Muscle layer of duodenum (tissue), 2 donors: ENCODE measurements at regions not wholly inside any gene's neighbourhood (a gene's known extent, or its start where the extent isn't known, plus 50 kb on each side); places are given as distances from the start of the nearest gene placed in this dataset.

Experiments
- H3K27ac ChIP-seq: one replicate; pipeline ENCODE4 v1.7.0; 2013; ENCODE audit warnings: mild to moderate bottlenecking, low read length
- H3K27me3 ChIP-seq: one replicate; pipeline ENCODE4 v1.7.0; 2013; ENCODE audit warnings: low read depth, mild to moderate bottlenecking, control low read depth, low read length
- H3K36me3 ChIP-seq, 2 donors: one replicate each; pipeline ENCODE4 v1.7.0; 2013; ENCODE audit warnings: low read length in 2 of 2, control low read depth in 1 of 2, mild to moderate bottlenecking in 1 of 2; ENCODE audit not compliant: insufficient read depth in 2 of 2, control insufficient read depth in 1 of 2
- H3K4me1 ChIP-seq, 2 donors: one replicate each; pipeline ENCODE4 v1.7.0; 2013; ENCODE audit warnings: low read length in 2 of 2, mild to moderate bottlenecking in 2 of 2, control low read depth in 1 of 2, moderate library complexity in 1 of 2; ENCODE audit not compliant: insufficient read depth in 2 of 2, control insufficient read depth in 1 of 2
- H3K4me3 ChIP-seq, 2 donors: one replicate each; pipeline ENCODE4 v1.7.0; 2013; ENCODE audit warnings: low read length in 2 of 2, low read depth in 1 of 2, mild to moderate bottlenecking in 1 of 2
- H3K9me3 ChIP-seq, 2 donors: one replicate each; pipeline ENCODE4 v1.7.0; 2013; ENCODE audit warnings: low read length in 2 of 2, control low read depth in 1 of 2, mild to moderate bottlenecking in 1 of 2; ENCODE audit not compliant: control insufficient read depth in 1 of 2
- donor health status: healthy.

- H3K9me3 ChIP-seq = no peaks in the 10 kb centered on the region
- H3K4me3 ChIP-seq = no peak overlapping the region
- H3K36me3 ChIP-seq = no peaks in the 10 kb centered on the region
- no peak overlapping the region for H3K27ac ChIP-seq
- H3K27me3 ChIP-seq = no peaks in the 10 kb centered on the region
- H3K4me1 ChIP-seq = no peaks in the 10 kb centered on the region
Observed at GRCh38 chr15:91522605-91523332, 330.7 kb upstream of the SLCO3A1 start.

DNA sequence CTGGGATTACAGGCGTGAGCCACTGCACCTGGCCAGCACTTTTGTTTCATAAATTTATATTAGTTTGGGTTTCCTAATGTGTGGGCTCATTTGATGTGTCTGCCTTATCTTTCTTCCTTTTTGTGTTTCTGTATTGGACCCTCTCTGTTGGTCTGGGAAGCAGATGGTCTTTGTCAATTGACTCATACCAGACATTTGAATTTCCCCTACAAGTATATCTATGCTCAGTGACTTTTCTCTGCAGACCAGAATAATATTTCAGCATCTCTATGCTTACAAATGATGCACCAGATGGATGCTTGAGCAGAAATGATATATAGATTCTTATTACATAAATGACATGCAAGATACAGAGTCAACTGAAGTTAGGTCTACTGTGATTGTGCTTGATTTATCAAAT lies 329.9 kb upstream of the SLCO3A1 start:
- H3K27me3 ChIP-seq = no peaks in the 10 kb centered on the region
- H3K4me3 ChIP-seq = no peak overlapping the region
- H3K9me3 ChIP-seq = no peaks in the 10 kb centered on the region
- no peak overlapping the region for H3K27ac ChIP-seq
- no peaks in the 10 kb centered on the region for H3K36me3 ChIP-seq
- H3K4me1 ChIP-seq = no peaks in the 10 kb centered on the region

DNA sequence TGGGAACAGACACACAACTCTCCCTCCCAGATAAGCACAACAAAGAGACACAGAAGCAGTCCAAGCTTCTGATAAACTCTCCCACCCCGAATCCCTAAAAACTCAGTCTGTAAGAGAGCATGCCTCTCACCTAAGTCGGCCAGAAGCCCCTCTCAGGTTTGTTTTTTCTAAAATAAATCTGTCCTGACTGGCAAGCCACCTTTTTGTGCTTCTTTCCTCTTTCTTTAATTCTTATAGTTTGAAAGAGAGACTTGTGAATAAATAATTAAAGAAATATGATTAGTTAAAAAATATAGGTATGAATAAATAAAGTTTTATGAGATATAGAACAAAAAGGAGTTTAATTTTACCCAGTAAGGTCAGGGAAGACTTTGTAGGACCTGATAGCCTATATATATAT lies 329.0 kb upstream of the SLCO3A1 start:
- Histone ChIP-seq H3K9me3 (no peaks in the 10 kb centered on the region), H3K36me3 (no peaks in the 10 kb centered on the region), H3K27me3 (no peaks in the 10 kb centered on the region), H3K4me1 (no peaks in the 10 kb centered on the region), H3K27ac (no peak overlapping the region), H3K4me3 (no peak overlapping the region)

GRCh38 chr15:91525751-91526150 lies 327.8 kb upstream of the SLCO3A1 start:
- no peak overlapping the region for H3K27ac ChIP-seq
- no peaks in the 10 kb centered on the region for H3K4me1 ChIP-seq
- no peaks in the 10 kb centered on the region for H3K36me3 ChIP-seq
- no peak overlapping the region for H3K4me3 ChIP-seq
- H3K27me3 ChIP-seq = no peaks in the 10 kb centered on the region
- H3K9me3 ChIP-seq = no peaks in the 10 kb centered on the region

DNA sequence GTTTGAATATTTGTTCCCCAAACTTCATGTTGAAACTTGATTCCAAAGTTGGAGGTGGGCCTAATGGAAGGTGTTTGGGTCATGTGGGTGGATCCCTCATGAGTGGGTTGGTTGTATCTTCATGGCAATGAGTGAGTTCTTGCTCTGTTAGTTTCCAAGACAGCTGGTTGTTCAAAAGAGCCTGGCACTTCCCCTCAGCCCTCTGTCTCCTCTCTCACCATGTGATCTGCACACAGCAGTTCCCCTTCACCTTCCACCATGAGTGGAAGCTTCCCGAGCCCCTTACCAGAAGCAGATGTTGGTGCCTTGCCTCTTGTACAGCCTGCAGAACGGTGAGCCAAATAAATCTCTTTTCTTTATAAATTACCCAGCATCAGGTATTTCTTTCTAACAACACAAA lies 327.1 kb upstream of the SLCO3A1 start:
- H3K4me1 ChIP-seq = no peaks in the 10 kb centered on the region
- H3K27ac ChIP-seq = no peak overlapping the region

DNA sequence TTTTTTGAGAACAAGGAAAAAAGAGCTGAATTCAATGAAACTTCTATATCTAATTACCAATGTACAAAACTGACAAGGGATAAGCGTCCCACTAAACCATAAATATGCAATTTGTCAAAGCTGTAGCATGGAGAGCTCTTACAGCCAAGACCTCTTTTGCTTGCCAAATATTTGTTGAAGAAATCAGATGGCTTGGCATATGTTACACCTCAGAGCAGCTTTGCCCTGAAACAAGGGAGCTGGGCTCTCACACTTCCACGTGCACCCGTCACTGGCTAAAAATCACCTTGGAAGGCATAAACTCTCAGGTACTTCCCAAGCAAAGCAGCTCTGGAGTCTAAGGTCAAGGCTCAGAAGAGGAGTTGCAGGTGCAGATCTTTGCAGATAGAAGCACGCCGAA lies 324.7 kb upstream of the SLCO3A1 start:
- H3K4me3 ChIP-seq = no peak overlapping the region
- H3K4me1 ChIP-seq = no peaks in the 10 kb centered on the region
- H3K27me3 ChIP-seq = no peaks in the 10 kb centered on the region
- no peaks in the 10 kb centered on the region for H3K36me3 ChIP-seq
- no peak overlapping the region for H3K27ac ChIP-seq
- H3K9me3 ChIP-seq = no peaks in the 10 kb centered on the region

More for the DNA sequence above, 327.1 kb upstream of the SLCO3A1 start:
- Histone ChIP-seq H3K9me3 (no peaks in the 10 kb centered on the region), H3K4me3 (no peak overlapping the region), H3K36me3 (no peaks in the 10 kb centered on the region), H3K27me3 (no peaks in the 10 kb centered on the region)

DNA sequence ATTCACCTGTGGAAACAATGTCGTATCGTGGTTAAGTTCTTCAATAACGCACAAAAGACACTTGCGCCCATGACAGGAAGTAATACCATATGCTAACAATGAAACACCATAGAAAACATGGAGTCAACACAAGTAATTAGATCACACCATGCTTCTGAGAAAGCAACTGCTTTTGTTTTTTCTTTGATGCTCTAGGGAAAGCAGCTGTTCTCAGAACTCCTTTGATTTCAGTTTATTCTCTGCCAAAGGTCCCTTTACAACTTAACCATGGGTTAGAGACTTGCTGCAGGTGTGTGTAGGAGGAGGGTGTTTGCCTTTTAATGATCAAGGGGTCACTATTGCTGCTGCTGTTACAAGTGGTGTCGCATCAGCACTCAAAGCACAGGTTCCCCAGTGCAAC lies 324.0 kb upstream of the SLCO3A1 start:
- H3K4me3 ChIP-seq = no peak overlapping the region
- no peaks in the 10 kb centered on the region for H3K4me1 ChIP-seq
- no peaks in the 10 kb centered on the region for H3K36me3 ChIP-seq
- H3K27me3 ChIP-seq = no peaks in the 10 kb centered on the region
- no peaks in the 10 kb centered on the region for H3K9me3 ChIP-seq
- no peak overlapping the region for H3K27ac ChIP-seq

GRCh38 chr15:91530279-91530678 lies 323.2 kb upstream of the SLCO3A1 start:
- Histone ChIP-seq H3K9me3 (no peaks in the 10 kb centered on the region), H3K4me1 (peaks cover 3 to 6% of the 10 kb centered on the region in 2 donors), H3K27ac (no peak overlapping the region), H3K27me3 (no peaks in the 10 kb centered on the region), H3K4me3 (no peak overlapping the region), H3K36me3 (no peaks in the 10 kb centered on the region)

DNA sequence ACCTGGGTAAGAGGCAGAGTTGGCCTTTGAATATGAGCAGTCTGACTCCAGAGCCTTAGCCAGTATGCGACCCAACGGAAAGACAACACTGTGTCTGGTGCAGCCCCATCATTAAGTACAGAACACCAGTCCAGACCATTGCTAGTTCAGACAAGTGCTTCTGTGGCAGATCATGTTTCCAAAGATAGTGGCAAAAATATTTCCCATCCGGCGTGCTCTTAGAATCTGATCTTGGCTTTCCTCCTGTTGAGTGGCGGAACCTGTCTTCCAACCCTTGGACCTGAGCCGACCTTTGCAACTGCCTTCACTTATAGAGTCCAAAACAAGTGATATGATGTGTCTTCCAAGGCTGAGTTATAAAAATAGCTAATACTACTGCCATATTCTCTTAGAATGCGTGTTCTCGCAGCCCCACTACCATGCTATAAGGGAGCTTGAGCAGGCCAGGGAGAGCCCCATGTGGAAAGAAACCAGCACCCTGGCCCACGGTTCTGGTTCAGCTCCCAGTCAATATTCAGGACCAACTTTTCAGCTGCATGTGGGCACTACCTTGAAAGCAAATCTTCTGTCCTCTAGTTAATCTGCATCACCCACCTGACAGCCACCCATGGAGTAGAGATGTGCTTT lies 322.4 kb upstream of the SLCO3A1 start:
- Histone ChIP-seq H3K4me1 (peaks cover 3 to 13% of the 10 kb centered on the region in 2 donors), H3K9me3 (no peaks in the 10 kb centered on the region), H3K4me3 (no peak overlapping the region), H3K36me3 (no peaks in the 10 kb centered on the region), H3K27ac (no peak overlapping the region), H3K27me3 (no peaks in the 10 kb centered on the region)

DNA sequence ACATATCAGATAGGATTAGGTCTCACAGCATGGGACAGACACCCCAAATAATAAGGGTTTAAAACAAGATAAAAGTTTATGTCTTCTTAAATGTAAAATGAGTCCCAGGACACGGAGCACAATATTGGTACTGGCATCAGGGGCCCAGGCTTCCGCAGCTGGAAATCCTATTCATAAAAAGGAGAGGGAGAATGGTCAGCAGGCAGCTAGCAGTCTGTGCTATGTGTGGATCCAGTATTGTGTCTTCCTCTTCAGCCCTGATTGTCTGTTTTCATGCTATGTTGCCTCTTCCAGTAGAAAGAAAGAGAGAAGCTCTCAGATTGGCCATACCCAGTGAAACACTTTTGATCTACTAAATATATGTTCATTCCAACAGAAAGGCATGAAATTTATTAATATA lies 319.3 kb upstream of the SLCO3A1 start:
- no peaks in the 10 kb centered on the region for H3K27me3 ChIP-seq
- no peak overlapping the region for H3K27ac ChIP-seq
- H3K9me3 ChIP-seq = no peaks in the 10 kb centered on the region
- H3K4me3 ChIP-seq = no peak overlapping the region
- peaks cover 8 to 29% of the 10 kb centered on the region in 2 donors for H3K4me1 ChIP-seq
- H3K36me3 ChIP-seq = no peaks in the 10 kb centered on the region

- H3K4me3 ChIP-seq = no peak overlapping the region
- H3K4me1 ChIP-seq = peaks cover 8 to 29% of the 10 kb centered on the region in 2 donors
- H3K27ac ChIP-seq = no peak overlapping the region
- no peaks in the 10 kb centered on the region for H3K9me3 ChIP-seq
- H3K27me3 ChIP-seq = no peaks in the 10 kb centered on the region
- no peaks in the 10 kb centered on the region for H3K36me3 ChIP-seq
Observed at GRCh38 chr15:91534976-91535375, 318.5 kb upstream of the SLCO3A1 start.
